Esophagus squamous epithelium (tissue), 4 donors: ENCODE measurements at regions not wholly inside any gene's neighbourhood (a gene's known extent, or its start where the extent isn't known, plus 50 kb on each side); places are given as distances from the start of the nearest gene placed in this dataset.

ENCODE experiments used
- CTCF ChIP-seq, 6 experiments: fragments of 450-650 bp in 4 of 6; fragments of 200-600 bp in 2 of 6; sonication (generic) in 2 of 6; IDR thresholded peaks; one replicate each; pipeline ENCODE4 v1.5.1; 2016 to 2019; ENCODE audit warnings: antibody characterized with exemption in 6 of 6, mild to moderate bottlenecking in 4 of 6, moderate library complexity in 4 of 6
- POLR2A ChIP-seq, 4 donors: fragments of 450-650 bp; IDR thresholded peaks; one replicate each; pipeline ENCODE4 v1.6.1; 2017; ENCODE audit warnings: antibody characterized with exemption in 4 of 4, mild to moderate bottlenecking in 4 of 4, moderate library complexity in 3 of 4

- TF ChIP-seq CTCF (IDR thresholded peaks at IDR 0.05) (no peak), POLR2A (IDR thresholded peaks at IDR 0.05) (no peak)
Measured at GRCh38 chr6:163806755-163807499, 392.4 kb downstream of the QKI start.
